Esophagus squamous epithelium (tissue), 4 donors: ENCODE measurements at regions not wholly inside any gene's neighbourhood (a gene's known extent, or its start where the extent isn't known, plus 50 kb on each side); places are given as distances from the start of the nearest gene placed in this dataset.

Source experiments
- CTCF ChIP-seq, 6 experiments: fragments of 450-650 bp in 4 of 6; fragments of 200-600 bp in 2 of 6; sonication (generic) in 2 of 6; IDR thresholded peaks; one replicate each; pipeline ENCODE4 v1.5.1; 2016 to 2019; ENCODE audit warnings: antibody characterized with exemption in 6 of 6, mild to moderate bottlenecking in 4 of 6, moderate library complexity in 4 of 6
- POLR2A ChIP-seq, 4 donors: fragments of 450-650 bp; IDR thresholded peaks; one replicate each; pipeline ENCODE4 v1.6.1; 2017; ENCODE audit warnings: antibody characterized with exemption in 4 of 4, mild to moderate bottlenecking in 4 of 4, moderate library complexity in 3 of 4

DNA sequence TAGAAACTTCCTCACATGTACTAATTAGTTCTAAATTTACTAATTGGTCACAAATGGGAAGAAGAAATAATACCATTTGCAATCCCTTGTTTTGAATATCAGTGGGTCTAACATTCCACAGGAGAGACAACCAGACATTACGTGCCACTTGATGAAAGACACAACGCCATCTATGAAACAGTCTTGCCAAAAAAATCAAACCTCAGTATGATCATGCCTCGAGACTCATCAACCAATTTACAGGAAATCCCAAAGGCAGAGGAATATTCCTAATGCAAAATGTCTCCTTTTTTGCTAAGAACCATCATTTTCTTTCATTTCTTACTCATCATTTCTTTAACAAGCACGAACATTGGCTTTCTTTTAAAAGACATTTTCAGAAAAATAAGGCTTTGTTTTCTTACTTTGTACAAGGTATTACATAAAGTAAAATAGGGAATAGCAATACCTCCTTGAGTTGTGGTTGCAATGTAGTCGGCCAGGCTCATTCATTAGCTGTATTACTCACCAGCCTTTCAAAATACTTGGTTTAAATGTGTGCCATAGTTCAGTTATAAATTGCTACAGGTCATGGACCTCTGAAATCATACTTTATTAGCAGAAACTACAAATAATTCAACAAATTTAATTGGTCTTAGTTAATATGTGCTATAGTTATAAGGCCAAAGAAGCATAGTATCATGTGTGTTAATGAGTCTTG, 436.2 kb upstream of the FLRT2 start:
- TF ChIP-seq POLR2A (IDR thresholded peaks at IDR 0.05) (no peak), CTCF (IDR thresholded peaks at IDR 0.05) (no peak)
